ENCODE measurements at regions not wholly inside any gene's neighbourhood (a gene's known extent, or its start where the extent isn't known, plus 50 kb on each side); places are given as distances from the start of the nearest gene placed in this dataset.

DNA sequence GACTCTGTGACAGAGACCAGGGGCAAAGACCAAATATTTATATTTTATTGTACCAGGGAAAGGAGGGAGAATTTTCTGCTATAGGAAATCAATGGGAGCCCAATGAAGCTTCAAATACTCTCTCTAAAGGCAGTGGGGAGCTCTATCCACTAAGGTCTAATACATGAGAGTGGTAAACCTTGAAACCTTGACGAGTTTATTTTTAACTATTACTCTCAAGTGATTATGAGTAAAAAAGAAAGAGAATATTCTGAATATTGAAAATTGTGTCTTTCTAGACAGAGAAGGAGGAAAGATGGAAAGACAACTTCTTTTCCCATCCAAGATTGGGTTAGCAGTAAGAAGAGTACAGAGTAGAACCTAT is 1722.1 kb upstream of the SEL1L start:
- DNase-seq (ENCODE audit: low read depth) (no peak), FAIRE-seq (no peak)
- H3K4me3 ChIP-seq (ENCODE audit: low read depth, low read length) = no peak overlapping the region
- H3K27me3 ChIP-seq (ENCODE audit: control insufficient read depth, insufficient read depth, low read length) = no peaks in the 10 kb centered on the region
- TF ChIP-seq, protein P1, sequence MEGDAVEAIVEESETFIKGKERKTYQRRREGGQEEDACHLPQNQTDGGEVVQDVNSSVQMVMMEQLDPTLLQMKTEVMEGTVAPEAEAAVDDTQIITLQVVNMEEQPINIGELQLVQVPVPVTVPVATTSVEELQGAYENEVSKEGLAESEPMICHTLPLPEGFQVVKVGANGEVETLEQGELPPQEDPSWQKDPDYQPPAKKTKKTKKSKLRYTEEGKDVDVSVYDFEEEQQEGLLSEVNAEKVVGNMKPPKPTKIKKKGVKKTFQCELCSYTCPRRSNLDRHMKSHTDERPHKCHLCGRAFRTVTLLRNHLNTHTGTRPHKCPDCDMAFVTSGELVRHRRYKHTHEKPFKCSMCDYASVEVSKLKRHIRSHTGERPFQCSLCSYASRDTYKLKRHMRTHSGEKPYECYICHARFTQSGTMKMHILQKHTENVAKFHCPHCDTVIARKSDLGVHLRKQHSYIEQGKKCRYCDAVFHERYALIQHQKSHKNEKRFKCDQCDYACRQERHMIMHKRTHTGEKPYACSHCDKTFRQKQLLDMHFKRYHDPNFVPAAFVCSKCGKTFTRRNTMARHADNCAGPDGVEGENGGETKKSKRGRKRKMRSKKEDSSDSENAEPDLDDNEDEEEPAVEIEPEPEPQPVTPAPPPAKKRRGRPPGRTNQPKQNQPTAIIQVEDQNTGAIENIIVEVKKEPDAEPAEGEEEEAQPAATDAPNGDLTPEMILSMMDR (IDR thresholded peaks at IDR 0.05; ENCODE audit: insufficient read depth, low read length, severe bottlenecking) = no peak
- H3K36me3 ChIP-seq (ENCODE audit: control insufficient read depth, insufficient read depth, low read length) = no peaks in the 10 kb centered on the region

DNA sequence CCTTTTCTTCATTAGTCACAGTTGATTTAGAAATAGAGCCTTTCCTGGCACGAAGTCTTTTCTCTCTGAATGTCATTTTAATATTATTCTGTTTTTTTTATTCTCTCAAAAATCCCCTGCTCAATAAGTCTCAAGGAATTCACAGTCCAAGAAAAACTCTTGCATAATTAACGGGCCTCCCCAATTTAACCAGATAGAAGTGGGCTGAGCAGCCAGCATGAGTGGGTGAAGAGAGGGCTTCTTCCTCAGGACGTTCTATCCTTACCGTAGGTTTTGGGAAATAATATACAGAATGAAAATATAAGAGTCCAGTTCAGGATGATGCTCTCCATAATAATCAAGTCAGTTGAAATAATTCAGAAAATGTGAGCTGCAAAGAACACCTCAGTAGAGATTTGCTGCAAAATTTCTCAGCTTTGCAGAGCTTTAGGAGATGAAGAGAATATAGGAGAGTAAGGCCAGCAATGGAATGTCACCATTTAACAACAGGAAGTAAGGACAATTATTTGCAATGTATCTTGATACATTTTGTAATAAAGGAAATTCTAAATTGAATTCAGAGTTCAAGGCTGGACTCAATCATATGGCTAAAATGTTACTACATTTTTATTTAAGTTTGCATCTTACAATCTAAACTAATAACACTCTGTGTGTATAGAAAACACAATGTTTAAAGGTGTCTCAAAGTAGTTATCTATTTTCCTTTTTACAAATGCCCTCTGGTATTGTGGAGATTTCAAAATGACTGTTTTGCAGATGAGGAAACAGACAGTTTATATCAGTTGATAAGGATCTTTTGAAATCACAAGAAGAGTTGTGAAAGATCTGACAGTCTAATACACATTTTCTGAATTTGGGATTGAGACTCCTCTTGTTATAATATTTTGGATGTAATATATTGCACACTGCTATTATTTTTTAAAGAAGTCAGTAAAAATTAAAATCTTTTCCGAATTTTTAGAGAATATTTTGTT is 1724.1 kb upstream of the SEL1L start:
- TF ChIP-seq, protein P1 (IDR thresholded peaks at IDR 0.05; ENCODE audit: insufficient read depth, low read length, severe bottlenecking) = no peak
- H3K36me3 ChIP-seq (ENCODE audit: control insufficient read depth, insufficient read depth, low read length) = no peaks in the 10 kb centered on the region
- no peak overlapping the region for H3K4me3 ChIP-seq (ENCODE audit: low read depth, low read length)
- DNase-seq (ENCODE audit: low read depth) (no peak), FAIRE-seq (no peak)
- no peaks in the 10 kb centered on the region for H3K27me3 ChIP-seq (ENCODE audit: control insufficient read depth, insufficient read depth, low read length)

DNA sequence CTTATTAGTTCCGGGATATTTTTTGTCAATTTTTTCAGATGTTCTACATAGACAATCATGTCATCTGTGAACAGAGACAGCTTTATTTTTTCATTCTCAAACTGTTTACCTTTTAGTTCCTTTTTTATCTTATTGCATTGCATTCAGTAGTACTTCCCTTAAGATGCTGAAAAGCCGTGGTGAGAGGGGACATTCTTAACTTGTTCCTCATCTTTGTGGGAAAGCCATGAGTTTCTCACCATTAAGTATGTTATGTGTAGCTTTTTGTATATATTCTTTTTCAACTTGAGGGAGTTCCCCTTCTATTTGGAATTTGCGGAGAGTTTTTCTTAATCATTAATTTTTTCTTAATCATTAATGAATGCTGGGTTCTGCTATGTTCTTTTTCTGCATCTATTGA is 1727.1 kb upstream of the SEL1L start:
- no peak for DNase-seq (ENCODE audit: low read depth)
- FAIRE-seq = no peak

DNA sequence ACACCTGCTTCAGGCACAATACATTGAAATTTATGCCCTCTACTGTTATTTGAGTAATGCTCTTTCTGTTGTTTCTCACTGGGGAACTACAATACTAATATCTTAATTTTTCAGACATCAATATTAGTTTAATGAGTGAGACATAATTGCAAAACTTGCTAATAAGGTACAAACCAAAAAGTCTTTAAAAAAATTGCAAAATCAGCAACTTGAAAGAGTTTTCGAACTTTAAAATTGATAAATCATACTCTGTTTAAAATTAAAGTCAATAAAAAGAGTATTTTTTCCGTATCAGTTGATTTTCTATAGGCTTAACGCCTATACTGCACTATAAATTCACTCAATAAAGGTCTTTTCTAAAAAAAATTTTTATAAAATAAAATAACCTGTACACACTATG is 1735.9 kb upstream of the SEL1L start:
- Histone ChIP-seq H3K36me3 (ENCODE audit: control insufficient read depth, insufficient read depth, low read length) (no peaks in the 10 kb centered on the region), H3K27me3 (ENCODE audit: control insufficient read depth, insufficient read depth, low read length) (no peaks in the 10 kb centered on the region), H3K4me3 (ENCODE audit: low read depth, low read length) (no peak overlapping the region)
- DNase-seq (ENCODE audit: low read depth) = no peak
- TF ChIP-seq, protein P1 (IDR thresholded peaks at IDR 0.05; ENCODE audit: insufficient read depth, low read length, severe bottlenecking) = no peak
- FAIRE-seq = no peak

More for the DNA sequence above, 1727.1 kb upstream of the SEL1L start:
- TF ChIP-seq, protein P1 (IDR thresholded peaks at IDR 0.05; ENCODE audit: insufficient read depth, low read length, severe bottlenecking) = no peak
- H3K27me3 ChIP-seq (ENCODE audit: control insufficient read depth, insufficient read depth, low read length) = no peaks in the 10 kb centered on the region
- H3K36me3 ChIP-seq (ENCODE audit: control insufficient read depth, insufficient read depth, low read length) = no peaks in the 10 kb centered on the region
- H3K4me3 ChIP-seq (ENCODE audit: low read depth, low read length) = no peak overlapping the region

DNA sequence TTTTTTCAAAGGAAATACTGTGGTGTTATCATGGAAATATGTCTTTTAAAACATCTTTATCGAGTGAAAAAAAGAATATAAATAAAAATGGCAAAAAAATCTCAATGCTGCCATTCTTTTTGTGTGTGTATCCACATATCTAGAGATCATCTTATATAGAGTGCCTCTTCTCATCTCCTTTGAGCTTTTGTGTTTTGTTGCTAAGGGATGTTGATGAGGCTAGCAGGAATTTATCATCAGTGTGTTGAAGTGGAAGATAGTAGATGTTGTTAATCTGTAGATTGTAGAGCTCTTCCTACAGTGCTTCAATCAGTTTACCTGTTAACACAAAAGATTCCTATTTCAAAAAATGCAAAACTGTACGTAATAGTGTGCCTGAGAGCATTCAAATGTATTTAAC is 1738.0 kb upstream of the SEL1L start:
- H3K27me3 ChIP-seq (ENCODE audit: control insufficient read depth, insufficient read depth, low read length) = no peaks in the 10 kb centered on the region
- FAIRE-seq (no peak), DNase-seq (ENCODE audit: low read depth) (no peak)
- TF ChIP-seq, protein P1 (IDR thresholded peaks at IDR 0.05; ENCODE audit: insufficient read depth, low read length, severe bottlenecking) = no peak
- H3K4me3 ChIP-seq (ENCODE audit: low read depth, low read length) = no peak overlapping the region
- no peaks in the 10 kb centered on the region for H3K36me3 ChIP-seq (ENCODE audit: control insufficient read depth, insufficient read depth, low read length)
